K562 (cell line): ENCODE measurements at regions not wholly inside any gene's neighbourhood (a gene's known extent, or its start where the extent isn't known, plus 50 kb on each side); places are given as distances from the start of the nearest gene placed in this dataset.

ENCODE experiments used
- ATAC-seq: fragments of 200-7000 bp; cut with Tn5 transposase; 3 replicates; pipeline ENCODE4 v1.9.1; 2020; ENCODE audit warnings: moderate library complexity
- BruUV-seq: library from RNA; stranded (reverse); fragments of 400-500 nt; replicated peaks from 2 replicates; lab custom pipeline; 2021; lab: Mats Ljungman, UMichigan
- CTCF ChIA-PET: fragments of 300-600 bp; formaldehyde crosslinking; extraction: SDS; loops from one replicate; lab custom pipeline; 2021; ENCODE audit warnings: low intra/inter-chr PET ratio; lab: Yijun Ruan, JAX
- POLR2A ChIA-PET: fragments of 300-600, 350-650 bp; sonication (Branson Sonifier 250); formaldehyde crosslinking; extraction: SDS; loops from one replicate; lab custom pipeline; 2021; ENCODE audit warnings: antibody characterized with exemption, inconsistent platforms; lab: Yijun Ruan, JAX
- DNase-seq, 4 experiments: peaks; one replicate each; pipeline versions ENCODE4 v3.0.0 to v3.0.0-alpha.2; 2011 to 2018; ENCODE audit warnings: low spot score in 3 of 4, mixed read lengths in 3 of 4; ENCODE audit errors: extremely low read depth in 1 of 4
- FAIRE-seq: peaks from 2 replicates; lab custom pipeline; 2011; peaks lifted over from hg19 to GRCh38; lab: Jason Lieb, UNC
- H2AFZ ChIP-seq: 2 replicates; pipeline ENCODE4 v1.6.0; 2011; ENCODE audit warnings: low read depth, low read length, control low read depth, inconsistent platforms
- H3K27ac ChIP-seq: fragments of 200-600 bp; 3 replicates; pipeline ENCODE4 v1.8.0; 2011; ENCODE audit warnings: low read depth, mild to moderate bottlenecking, control low read depth, inconsistent platforms, low read length, moderate library complexity, mixed read lengths; ENCODE audit errors: extremely low read depth
- H3K27me3 ChIP-seq, 2 experiments: fragments of 300-600 bp in 1 of 2; 2 replicates in 1 of 2; 3 replicates in 1 of 2; pipeline versions ENCODE4 v1.6.0 to v1.8.0; 2011; ENCODE audit warnings: inconsistent platforms in 2 of 2, low read length in 2 of 2, mild to moderate bottlenecking in 1 of 2, mixed read lengths in 1 of 2, moderate library complexity in 1 of 2; ENCODE audit not compliant: control insufficient read depth in 2 of 2, insufficient read depth in 2 of 2
- H3K36me3 ChIP-seq: fragments of 300-600 bp; 3 replicates; pipeline ENCODE4 v1.8.0; 2011; ENCODE audit warnings: mild to moderate bottlenecking, low read length, inconsistent platforms; ENCODE audit not compliant: control insufficient read depth, insufficient read depth
- H3K4me1 ChIP-seq, 2 experiments: fragments of 200-600 bp in 1 of 2; replicated peaks in 1 of 2; 2 replicates in 1 of 2; 3 replicates in 1 of 2; pipeline versions ENCODE4 v1.5.1 to v1.8.0; 2011; ENCODE audit warnings: inconsistent platforms in 2 of 2, low read length in 2 of 2, mild to moderate bottlenecking in 1 of 2, mixed read lengths in 1 of 2, moderate library complexity in 1 of 2; ENCODE audit not compliant: control insufficient read depth in 2 of 2, insufficient read depth in 2 of 2
- H3K4me2 ChIP-seq: 2 replicates; pipeline ENCODE4 v1.6.1; 2011; ENCODE audit warnings: low read length, control low read depth, inconsistent platforms, mixed read lengths; ENCODE audit not compliant: insufficient read depth
- H3K4me3 ChIP-seq: fragments of 200-600 bp; sonication (generic), shearing (Covaris generic); 2 replicates; pipeline ENCODE4 v1.5.1; 2016; ENCODE audit warnings: control low read depth, inconsistent platforms
- H3K79me2 ChIP-seq: fragments of 200-600 bp; 3 replicates; pipeline ENCODE4 v1.8.0; 2011; ENCODE audit warnings: low read length, inconsistent platforms; ENCODE audit not compliant: control insufficient read depth, insufficient read depth
- H3K9ac ChIP-seq, 2 experiments: 2 replicates each; pipeline versions ENCODE4 v1.6.0 to v1.6.1; 2011; ENCODE audit warnings: low read depth in 2 of 2, low read length in 2 of 2, control low read depth in 1 of 2, inconsistent platforms in 1 of 2, mild to moderate bottlenecking in 1 of 2, mixed read lengths in 1 of 2; ENCODE audit not compliant: insufficient read depth in 1 of 2
- H3K9me1 ChIP-seq: one replicate; pipeline ENCODE4 v1.6.0; 2011; ENCODE audit warnings: inconsistent platforms, mild to moderate bottlenecking, low read length, moderate library complexity; ENCODE audit not compliant: control insufficient read depth, insufficient read depth
- H3K9me3 ChIP-seq: replicated peaks from 2 replicates; pipeline ENCODE4 v1.5.1; 2011; ENCODE audit warnings: low read depth, low read length, inconsistent platforms; ENCODE audit not compliant: control insufficient read depth, insufficient read depth
- H4K20me1 ChIP-seq: replicated peaks from 2 replicates; pipeline ENCODE4 v1.6.1; 2011; ENCODE audit warnings: low read length, inconsistent platforms, mixed read lengths; ENCODE audit not compliant: control insufficient read depth, insufficient read depth
- BACH1 ChIP-seq: fragments of 200-800 bp; sonication (Bioruptor generic); IDR thresholded peaks from 2 replicates; pipeline ENCODE4 v1.6.1; 2016; ENCODE audit warnings: missing genetic modification characterization, missing compliant biosample characterization
- C11orf30 ChIP-seq: fragments of 450-650 bp; IDR thresholded peaks from 2 replicates; pipeline ENCODE4 v1.6.1; 2016; ENCODE audit warnings: low read depth, mild to moderate bottlenecking
- MAZ ChIP-seq, 2 experiments: fragments of 450-650 bp in 1 of 2; sonication (generic) in 1 of 2; formaldehyde crosslinking; IDR thresholded peaks in 1 of 2; conservative IDR thresholded peaks in 1 of 2; 2 replicates each; pipeline versions ENCODE4 v1.4.0 to v1.5.0; 2020; ENCODE audit warnings: mild to moderate bottlenecking in 1 of 2, missing genetic modification reagents in 1 of 2
- NCOR1 ChIP-seq: fragments of 450-650 bp; IDR thresholded peaks from 2 replicates; pipeline ENCODE4 v1.6.1; 2016; ENCODE audit warnings: mild to moderate bottlenecking, moderate library complexity
- RB1 ChIP-seq: fragments of 450-650 bp; IDR thresholded peaks from 2 replicates; pipeline ENCODE4 v1.6.1; 2017; ENCODE audit warnings: low read depth, mild to moderate bottlenecking
- RBM14 ChIP-seq: fragments of 200-400 bp; formaldehyde crosslinking; IDR thresholded peaks from 2 replicates; pipeline ENCODE4 v1.6.1; 2018; ENCODE audit warnings: low read depth, mild to moderate bottlenecking, low read length, moderate library complexity, borderline replicate concordance; ENCODE audit not compliant: insufficient read depth
- SAP30 ChIP-seq: fragments of 200-600 bp; sonication (generic); IDR thresholded peaks from 2 replicates; pipeline ENCODE4 v1.6.1; 2012; ENCODE audit warnings: borderline replicate concordance, low read depth, mild to moderate bottlenecking, moderate library complexity, low read length, control low read depth, inconsistent platforms; ENCODE audit not compliant: insufficient read depth, poor library complexity, severe bottlenecking
- TCF7L2 ChIP-seq: fragments of 150-350 bp; IDR thresholded peaks from 2 replicates; pipeline ENCODE4 v1.6.1; 2016; ENCODE audit warnings: low read depth, mild to moderate bottlenecking, low read length, moderate library complexity
- ZBED1 ChIP-seq: IDR thresholded peaks from 2 replicates; pipeline ENCODE4 v1.6.1; 2014
- WGBS: fragments of 100-300 bp; shearing (Covaris generic); methylation state at CpG from one replicate; pipeline ENCODE4 v1.1.6; 2016; ENCODE audit warnings: low coverage, mixed read lengths; ENCODE audit not compliant: insufficient coverage; ENCODE audit errors: missing lambda C conversion rate; 5-methylcytosine and 5-hydroxymethylcytosine counted together
- in situ Hi-C: fragments of 300-500 bp; cut with MboI; formaldehyde crosslinking; loops from 4 replicates; pipeline ENCODE4 v1.15.0; 2018; ENCODE audit warnings: inconsistent platforms, mixed read lengths
- intact Hi-C: fragments of 100-400 bp; cut with micrococcal nuclease; formaldehyde crosslinking; loops from 2 replicates; pipeline ENCODE4 v1.14.2; 2022
- TF ChIP-seq, protein P1 (sequence below), 2 experiments: IDR thresholded peaks in 1 of 2; conservative IDR thresholded peaks in 1 of 2; 2 replicates each; pipeline ENCODE4 v1.6.1; 2016; ENCODE audit warnings: low read depth in 2 of 2, mild to moderate bottlenecking in 1 of 2, missing compliant biosample characterization in 1 of 2, missing genetic modification characterization in 1 of 2, moderate library complexity in 1 of 2

DNA sequence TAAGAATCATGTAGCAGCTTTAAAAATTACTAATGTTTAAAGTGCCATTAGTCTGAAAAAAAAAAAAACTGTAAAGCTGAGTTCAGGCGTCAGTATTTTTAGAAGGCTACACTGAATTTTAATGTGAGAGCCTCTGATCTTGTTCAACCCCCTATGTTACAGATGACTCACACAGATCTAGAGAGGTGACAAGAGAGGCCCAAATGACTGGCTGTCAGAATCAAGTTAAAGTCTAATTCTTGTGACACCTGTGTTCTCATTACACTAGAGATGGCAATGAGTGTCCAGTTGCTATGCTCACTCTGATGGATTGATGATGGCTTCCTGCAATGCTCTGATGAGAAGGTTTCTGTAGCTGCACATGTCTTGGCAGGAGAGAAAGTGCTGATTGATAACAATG lies 203.5 kb upstream of the OBI1 start:
- CTCF ChIA-PET: no interaction called here
- no peaks in the 10 kb centered on the region for H3K36me3 ChIP-seq
- 0% methylated on average over 1 of the region's 1 CpG for WGBS
- H4K20me1 ChIP-seq: no peaks in the 10 kb centered on the region
- ATAC-seq (no peak), FAIRE-seq (no peak)
- H3K9me1 ChIP-seq: no peaks in the 10 kb centered on the region
- H2AFZ ChIP-seq: no peak overlapping the region
- H3K4me2 ChIP-seq: no peak overlapping the region
- no peaks in the 10 kb centered on the region for H3K27me3 ChIP-seq
- no peak overlapping the region for H3K9ac ChIP-seq
- H3K4me3 ChIP-seq: no peak overlapping the region
- no TSS peak for BruUV-seq
- intact Hi-C loops: no loop called here
- in situ Hi-C loops: no loop called here
- no peaks in the 10 kb centered on the region for H3K9me3 ChIP-seq
- TF ChIP-seq TCF7L2 (no peak), MAZ (CRISPR knock-in tag; conservative IDR thresholded peaks at IDR 0.05 in 1 of 2, IDR thresholded peaks at IDR 0.05 in 1 of 2) (no peak), RB1 (no peak), C11orf30 (no peak), BACH1 (tag) (no peak), RBM14 (no peak), NCOR1 (no peak), ZBED1 (no peak), SAP30 (no peak)
- TF ChIP-seq, protein P1, sequence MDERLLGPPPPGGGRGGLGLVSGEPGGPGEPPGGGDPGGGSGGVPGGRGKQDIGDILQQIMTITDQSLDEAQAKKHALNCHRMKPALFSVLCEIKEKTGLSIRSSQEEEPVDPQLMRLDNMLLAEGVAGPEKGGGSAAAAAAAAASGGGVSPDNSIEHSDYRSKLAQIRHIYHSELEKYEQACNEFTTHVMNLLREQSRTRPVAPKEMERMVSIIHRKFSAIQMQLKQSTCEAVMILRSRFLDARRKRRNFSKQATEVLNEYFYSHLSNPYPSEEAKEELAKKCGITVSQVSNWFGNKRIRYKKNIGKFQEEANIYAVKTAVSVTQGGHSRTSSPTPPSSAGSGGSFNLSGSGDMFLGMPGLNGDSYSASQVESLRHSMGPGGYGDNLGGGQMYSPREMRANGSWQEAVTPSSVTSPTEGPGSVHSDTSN (CRISPR knock-in tag; IDR thresholded peaks at IDR 0.05; ENCODE audit: low read depth): no peak
- TF ChIP-seq, protein P1 (tag; conservative IDR thresholded peaks at IDR 0.05; ENCODE audit: low read depth): no peak
- TF ChIP-seq, all 486 proteins: peak for 0
- DNase-seq: no peak
- Histone ChIP-seq H3K4me1 (no peaks in the 10 kb centered on the region), H3K79me2 (no peaks in the 10 kb centered on the region), H3K27ac (no peak overlapping the region)
- POLR2A ChIA-PET: no interaction called here
